GM21390 (cell line): ENCODE measurements at regions not wholly inside any gene's neighbourhood (a gene's known extent, or its start where the extent isn't known, plus 50 kb on each side); places are given as distances from the start of the nearest gene placed in this dataset.
"Not testable (repeated sequence)": the region's sequence is repeated elsewhere in the genome, so short reads cannot be mapped to it uniquely, and the experiment has no call there.

ENCODE experiments used
- ATAC-seq: cut with Tn5 transposase; IDR thresholded peaks from one replicate; pipeline ENCODE4 v1.9.1; 2021; ENCODE audit not compliant: unreplicated experiment

- ATAC-seq = no peak
These were observed 175.1 kb downstream of the FASLG start for GRCh38 chr1:172833954-172834353.

- ATAC-seq = no peak
These were observed 175.7 kb downstream of the FASLG start for GRCh38 chr1:172834609-172835008.

- ATAC-seq = no peak
These were observed 176.9 kb downstream of the FASLG start for GRCh38 chr1:172835834-172836233.

GRCh38 chr1:172837816-172838679 is 179.1 kb downstream of the FASLG start:
- ATAC-seq = no peak

GRCh38 chr1:172838680-172839313 is 179.9 kb downstream of the FASLG start:
- ATAC-seq = no peak

- ATAC-seq = not testable (repeated sequence)
These were observed 180.7 kb downstream of the FASLG start for GRCh38 chr1:172839639-172840038.

GRCh38 chr1:172843444-172843843 is 184.5 kb downstream of the FASLG start:
- ATAC-seq = no peak

- no peak for ATAC-seq
These were observed 186.5 kb downstream of the FASLG start for GRCh38 chr1:172845371-172845770.

GRCh38 chr1:172845865-172846264 is 187.0 kb downstream of the FASLG start:
- ATAC-seq = no peak

GRCh38 chr1:172847814-172848213 is 188.9 kb downstream of the FASLG start:
- ATAC-seq = not testable (repeated sequence)

- ATAC-seq = no peak
These were observed 190.8 kb downstream of the FASLG start for GRCh38 chr1:172849653-172850052.

GRCh38 chr1:172851077-172851476 is 192.2 kb downstream of the FASLG start:
- no peak for ATAC-seq

GRCh38 chr1:172851856-172852255 is 193.0 kb downstream of the FASLG start:
- no peak for ATAC-seq

GRCh38 chr1:172855983-172856382 is 194.8 kb downstream of the TNFSF18 start:
- not testable (repeated sequence) for ATAC-seq

GRCh38 chr1:172863031-172863430 is 187.7 kb downstream of the TNFSF18 start:
- ATAC-seq = no peak

GRCh38 chr1:172867216-172867818 is 183.4 kb downstream of the TNFSF18 start:
- no peak for ATAC-seq

- ATAC-seq = no peak
These were observed 179.7 kb downstream of the TNFSF18 start for GRCh38 chr1:172870901-172871606.

- ATAC-seq = no peak
These were observed 175.8 kb downstream of the TNFSF18 start for GRCh38 chr1:172874950-172875349.

- ATAC-seq = no peak
These were observed 174.8 kb downstream of the TNFSF18 start for GRCh38 chr1:172875892-172876291.

- ATAC-seq = no peak
These were observed 168.4 kb downstream of the TNFSF18 start for GRCh38 chr1:172882385-172882784.

- ATAC-seq = no peak
These were observed 167.9 kb downstream of the TNFSF18 start for GRCh38 chr1:172882791-172883386.
